OCI-LY7 (cell line): ENCODE measurements at regions not wholly inside any gene's neighbourhood (a gene's known extent, or its start where the extent isn't known, plus 50 kb on each side); places are given as distances from the start of the nearest gene placed in this dataset.

Experiments used
- BruUV-seq: library from RNA; stranded (reverse); fragments of 400-500 nt; replicated peaks from 2 replicates; lab custom pipeline; 2021; lab: Mats Ljungman, UMichigan
- CTCF ChIA-PET: fragments of 300-600 bp; sonication (Branson Sonifier 250); formaldehyde crosslinking; loops from one replicate; lab custom pipeline; 2022; ENCODE audit warnings: antibody characterized with exemption; ENCODE audit not compliant: unreplicated experiment; lab: Charles Lee
- POLR2A ChIA-PET: fragments of 300-600 bp; sonication (Branson Sonifier 250); formaldehyde crosslinking; loops from one replicate; lab custom pipeline; 2022; ENCODE audit warnings: antibody characterized with exemption; lab: Charles Lee
- DNase-seq: peaks from one replicate; pipeline ENCODE4 v3.0.0-alpha.2; 2015; ENCODE audit warnings: low spot score
- H2AFZ ChIP-seq: fragments of 200-600 bp; sonication (generic), shearing (Covaris generic); 2 replicates; pipeline ENCODE4 v1.6.1; 2014; ENCODE audit warnings: mild to moderate bottlenecking, antibody characterized with exemption, low read length, moderate library complexity
- H3K27ac ChIP-seq: fragments of 200-600 bp; sonication (generic); 2 replicates; pipeline ENCODE4 v1.5.1; 2014; ENCODE audit warnings: mixed run types, low read depth, mild to moderate bottlenecking, moderate library complexity, low read length, inconsistent platforms; ENCODE audit not compliant: poor library complexity, severe bottlenecking
- H3K36me3 ChIP-seq: fragments of 200-600 bp; sonication (generic); 2 replicates; pipeline ENCODE4 v1.6.1; 2014; ENCODE audit warnings: mild to moderate bottlenecking, antibody characterized with exemption, low read length, moderate library complexity, mixed read lengths; ENCODE audit not compliant: insufficient read depth
- H3K4me1 ChIP-seq: fragments of 200-600 bp; sonication (generic); 2 replicates; pipeline ENCODE4 v1.5.1; 2014; ENCODE audit warnings: mild to moderate bottlenecking, low read length; ENCODE audit not compliant: insufficient read depth, poor library complexity, severe bottlenecking
- H3K4me2 ChIP-seq: fragments of 200-600 bp; sonication (generic); 2 replicates; pipeline ENCODE4 v1.6.1; 2014; ENCODE audit warnings: mild to moderate bottlenecking, low read length
- H3K4me3 ChIP-seq: fragments of 200-600 bp; sonication (generic); 2 replicates; pipeline ENCODE4 v1.5.1; 2014; ENCODE audit warnings: mild to moderate bottlenecking, low read depth, low read length; ENCODE audit not compliant: poor library complexity, severe bottlenecking
- H3K79me2 ChIP-seq: fragments of 200-600 bp; sonication (generic); 2 replicates; pipeline ENCODE4 v1.6.1; 2016; ENCODE audit warnings: low read depth, mild to moderate bottlenecking, low read length, moderate library complexity, mixed read lengths; ENCODE audit not compliant: insufficient read depth
- H3K9me2 ChIP-seq: fragments of 200-600 bp; sonication (generic); 2 replicates; pipeline ENCODE4 v1.6.1; 2016; ENCODE audit warnings: mild to moderate bottlenecking, low read length, mixed read lengths; ENCODE audit not compliant: insufficient read depth
- H3K9me3 ChIP-seq: fragments of 200-600 bp; sonication (generic); 2 replicates; pipeline ENCODE4 v1.6.1; 2014; ENCODE audit warnings: mild to moderate bottlenecking, mixed run types, low read length, mixed read lengths
- H4K20me1 ChIP-seq: fragments of 200-600 bp; sonication (generic); 2 replicates; pipeline ENCODE4 v1.6.1; 2014; ENCODE audit warnings: mild to moderate bottlenecking, antibody characterized with exemption, low read length, moderate library complexity, mixed read lengths; ENCODE audit not compliant: insufficient read depth
- EZH2phosphoT487 ChIP-seq: fragments of 200-600 bp; sonication (generic); IDR thresholded peaks from 2 replicates; pipeline ENCODE4 v1.6.1; 2018; ENCODE audit warnings: low read depth, borderline replicate concordance, mild to moderate bottlenecking, mixed run types, antibody characterized with exemption, low read length, moderate library complexity, mixed read lengths
- intact Hi-C: fragments of 100-400 bp; cut with micrococcal nuclease; formaldehyde crosslinking; loops from one replicate; pipeline ENCODE4 v1.10.0; 2022; ENCODE audit not compliant: unreplicated experiment
- TF ChIP-seq, protein P1 (sequence below): fragments of 200-600 bp; sonication (generic); conservative IDR thresholded peaks from 2 replicates; pipeline ENCODE4 v1.5.1; 2014; ENCODE audit warnings: mild to moderate bottlenecking, antibody characterized with exemption, low read length, moderate library complexity, mixed read lengths

DNA sequence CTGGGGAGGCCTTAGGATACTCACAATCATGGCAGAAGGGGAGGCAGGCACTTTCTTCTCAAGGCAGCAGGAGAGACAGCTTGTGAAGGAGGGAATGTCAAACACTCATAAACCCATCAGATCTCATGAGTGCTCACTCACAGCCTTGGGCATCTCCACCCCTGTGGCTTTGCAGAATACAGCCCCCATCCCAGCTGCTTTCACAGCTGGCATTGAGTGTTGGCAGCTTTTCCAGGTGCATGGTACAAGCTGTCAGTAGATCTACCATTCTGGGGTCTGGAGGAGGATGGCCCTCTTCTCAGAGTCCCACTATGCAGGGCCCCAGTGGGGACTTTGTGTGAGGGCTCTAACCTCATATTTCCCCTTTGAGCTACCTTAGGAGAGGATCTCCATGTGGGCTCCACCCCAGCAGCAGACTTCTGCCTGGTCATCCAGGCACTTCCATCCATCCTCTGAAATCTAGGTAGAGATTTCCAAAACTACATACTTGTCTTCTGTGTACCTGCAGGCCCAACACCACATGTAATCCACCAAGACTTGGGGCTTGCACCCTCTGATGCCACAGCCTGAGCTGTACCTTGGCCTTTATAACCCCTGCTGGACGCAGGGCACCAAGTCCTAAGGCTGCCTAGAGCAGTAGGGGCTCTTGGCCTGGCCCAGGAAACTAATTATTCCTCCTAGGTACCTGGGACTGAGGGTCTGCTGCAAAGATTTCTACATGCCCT lies 404.2 kb upstream of the EPHA6 start:
- no peak for DNase-seq
- TF ChIP-seq, protein P1, sequence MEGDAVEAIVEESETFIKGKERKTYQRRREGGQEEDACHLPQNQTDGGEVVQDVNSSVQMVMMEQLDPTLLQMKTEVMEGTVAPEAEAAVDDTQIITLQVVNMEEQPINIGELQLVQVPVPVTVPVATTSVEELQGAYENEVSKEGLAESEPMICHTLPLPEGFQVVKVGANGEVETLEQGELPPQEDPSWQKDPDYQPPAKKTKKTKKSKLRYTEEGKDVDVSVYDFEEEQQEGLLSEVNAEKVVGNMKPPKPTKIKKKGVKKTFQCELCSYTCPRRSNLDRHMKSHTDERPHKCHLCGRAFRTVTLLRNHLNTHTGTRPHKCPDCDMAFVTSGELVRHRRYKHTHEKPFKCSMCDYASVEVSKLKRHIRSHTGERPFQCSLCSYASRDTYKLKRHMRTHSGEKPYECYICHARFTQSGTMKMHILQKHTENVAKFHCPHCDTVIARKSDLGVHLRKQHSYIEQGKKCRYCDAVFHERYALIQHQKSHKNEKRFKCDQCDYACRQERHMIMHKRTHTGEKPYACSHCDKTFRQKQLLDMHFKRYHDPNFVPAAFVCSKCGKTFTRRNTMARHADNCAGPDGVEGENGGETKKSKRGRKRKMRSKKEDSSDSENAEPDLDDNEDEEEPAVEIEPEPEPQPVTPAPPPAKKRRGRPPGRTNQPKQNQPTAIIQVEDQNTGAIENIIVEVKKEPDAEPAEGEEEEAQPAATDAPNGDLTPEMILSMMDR = no peak
- no peak for TF ChIP-seq EZH2phosphoT487
- H3K4me3 ChIP-seq = no peak overlapping the region
- H3K9me2 ChIP-seq = no peaks in the 10 kb centered on the region
- BruUV-seq = no TSS peak
- no peaks in the 10 kb centered on the region for H3K36me3 ChIP-seq
- H2AFZ ChIP-seq = no peak overlapping the region
- no peak overlapping the region for H3K4me2 ChIP-seq
- H3K4me1 ChIP-seq = no peaks in the 10 kb centered on the region
- H4K20me1 ChIP-seq = no peaks in the 10 kb centered on the region
- no peak overlapping the region for H3K27ac ChIP-seq
- ChIA-PET CTCF (no interaction called here), POLR2A (no interaction called here)
- H3K9me3 ChIP-seq = no peaks in the 10 kb centered on the region
- H3K79me2 ChIP-seq = no peaks in the 10 kb centered on the region
- intact Hi-C loops = no loop called here

DNA sequence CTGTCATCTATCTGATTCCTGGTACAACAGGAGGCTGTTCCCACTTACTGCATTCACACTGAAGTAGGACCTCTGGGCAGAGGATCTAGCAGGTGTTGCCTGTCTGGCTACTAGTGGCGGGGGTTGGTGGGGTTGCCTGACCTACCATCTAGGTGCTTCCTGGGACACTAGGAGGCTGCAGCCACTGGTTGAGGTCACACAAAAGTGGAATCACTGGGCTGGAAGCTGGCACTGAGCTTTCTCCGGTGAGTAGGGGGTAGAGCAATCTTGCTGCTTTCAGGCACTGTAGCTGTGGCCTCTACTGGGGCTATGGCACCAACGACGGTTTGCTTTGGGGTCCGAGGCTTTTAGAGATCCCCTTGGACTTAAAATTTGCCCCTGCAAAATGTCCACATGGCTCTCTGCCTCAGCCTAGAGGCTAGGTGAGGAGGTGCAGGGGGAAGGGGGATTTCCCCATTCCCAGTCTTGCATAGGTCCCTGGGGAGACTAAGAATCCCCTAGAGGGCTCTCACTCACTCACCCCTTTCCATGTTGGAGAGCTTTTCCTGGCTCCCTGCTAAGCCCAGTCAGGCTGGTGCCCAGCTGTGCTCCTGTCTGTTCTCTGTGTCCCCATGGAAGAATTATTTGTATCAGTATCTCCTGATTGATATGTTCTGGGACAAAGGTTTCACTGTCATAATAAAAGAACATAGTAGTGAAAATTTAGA lies 397.7 kb upstream of the EPHA6 start:
- Histone ChIP-seq H3K36me3 (no peaks in the 10 kb centered on the region), H3K4me1 (no peaks in the 10 kb centered on the region), H4K20me1 (no peaks in the 10 kb centered on the region), H3K79me2 (no peaks in the 10 kb centered on the region), H3K9me3 (no peaks in the 10 kb centered on the region), H3K27ac (no peak overlapping the region), H2AFZ (no peak overlapping the region), H3K4me2 (no peak overlapping the region), H3K9me2 (no peaks in the 10 kb centered on the region), H3K4me3 (no peak overlapping the region)
- intact Hi-C loops = no loop called here
- ChIA-PET CTCF (no interaction called here), POLR2A (no interaction called here)
- TF ChIP-seq EZH2phosphoT487 = no peak
- TF ChIP-seq, protein P1 = no peak
- no peak for DNase-seq
- no TSS peak for BruUV-seq

DNA sequence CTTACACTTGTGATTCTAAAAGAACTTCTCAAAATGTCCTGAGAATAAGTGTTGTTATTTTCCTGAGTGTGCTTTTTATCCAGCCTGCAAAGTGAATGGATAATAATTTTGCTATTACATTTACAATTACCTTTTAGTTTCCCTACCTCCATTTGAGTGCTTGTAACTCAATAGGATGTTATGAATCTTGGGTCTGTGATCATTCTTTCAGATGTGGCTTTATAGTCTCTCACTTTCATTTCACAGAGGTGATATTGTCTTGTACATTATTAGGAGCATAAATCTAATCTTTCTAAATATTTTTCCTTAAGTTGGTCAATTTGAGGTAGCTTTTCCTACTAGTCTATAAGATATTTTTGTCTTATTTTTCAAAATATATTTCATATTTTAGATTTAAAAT lies 386.3 kb upstream of the EPHA6 start:
- intact Hi-C loops = no loop called here
- CTCF ChIA-PET = no interaction called here
- Histone ChIP-seq H3K9me3 (no peaks in the 10 kb centered on the region), H3K4me3 (no peak overlapping the region), H4K20me1 (no peaks in the 10 kb centered on the region), H3K79me2 (no peaks in the 10 kb centered on the region), H3K9me2 (no peaks in the 10 kb centered on the region), H3K4me1 (no peaks in the 10 kb centered on the region), H3K36me3 (no peaks in the 10 kb centered on the region), H3K27ac (no peak overlapping the region), H2AFZ (no peak overlapping the region), H3K4me2 (no peak overlapping the region)
- TF ChIP-seq, protein P1 = no peak
- no peak for TF ChIP-seq EZH2phosphoT487
- DNase-seq = no peak
- BruUV-seq = no TSS peak
- POLR2A ChIA-PET = no interaction called here
